ENCODE measurements at regions not wholly inside any gene's neighbourhood (a gene's known extent, or its start where the extent isn't known, plus 50 kb on each side); places are given as distances from the start of the nearest gene placed in this dataset.

- TF ChIP-seq ESRRA (IDR thresholded peaks at IDR 0.05; ENCODE audit: borderline replicate concordance, low read depth) = no peak
- TF ChIP-seq ZNF134 (CRISPR knock-in tag; conservative IDR thresholded peaks at IDR 0.05) = no peak
- no peak for TF ChIP-seq NR2F6 (CRISPR knock-in tag; IDR thresholded peaks at IDR 0.05)
- no peak for TF ChIP-seq RAD21 (CRISPR knock-in tag; conservative IDR thresholded peaks at IDR 0.05 in 1 of 2, IDR thresholded peaks at IDR 0.05 in 1 of 2)
- TF ChIP-seq MITF (IDR thresholded peaks at IDR 0.05) = no peak
Observed at GRCh38 chr4:72983709-72984108, 85.8 kb downstream of the COX18 start.
